ENCODE measurements at regions not wholly inside any gene's neighbourhood (a gene's known extent, or its start where the extent isn't known, plus 50 kb on each side); places are given as distances from the start of the nearest gene placed in this dataset.

- H4K20me1 ChIP-seq (ENCODE audit: insufficient read depth): no peaks in the 10 kb centered on the region
- H3K4me1 ChIP-seq (ENCODE audit: low read depth, poor library complexity, severe bottlenecking): no peaks in the 10 kb centered on the region
- H3K36me3 ChIP-seq (ENCODE audit: insufficient read depth): no peaks in the 10 kb centered on the region
- no peak overlapping the region for H3K4me3 ChIP-seq (IDR thresholded peaks at IDR 0.05; ENCODE audit: insufficient read depth, low read depth, low read length)
- H3K27ac ChIP-seq: no peak overlapping the region
- no peak overlapping the region for H3K4me2 ChIP-seq
- H3K9ac ChIP-seq: no peak overlapping the region
- no peaks in the 10 kb centered on the region for H3K27me3 ChIP-seq (ENCODE audit: insufficient read depth, low read depth)
- no peak overlapping the region for H2AFZ ChIP-seq (ENCODE audit: low read depth)
- no peaks in the 10 kb centered on the region for H3K79me2 ChIP-seq (ENCODE audit: insufficient read depth, low read depth)
- TF ChIP-seq, protein P1, sequence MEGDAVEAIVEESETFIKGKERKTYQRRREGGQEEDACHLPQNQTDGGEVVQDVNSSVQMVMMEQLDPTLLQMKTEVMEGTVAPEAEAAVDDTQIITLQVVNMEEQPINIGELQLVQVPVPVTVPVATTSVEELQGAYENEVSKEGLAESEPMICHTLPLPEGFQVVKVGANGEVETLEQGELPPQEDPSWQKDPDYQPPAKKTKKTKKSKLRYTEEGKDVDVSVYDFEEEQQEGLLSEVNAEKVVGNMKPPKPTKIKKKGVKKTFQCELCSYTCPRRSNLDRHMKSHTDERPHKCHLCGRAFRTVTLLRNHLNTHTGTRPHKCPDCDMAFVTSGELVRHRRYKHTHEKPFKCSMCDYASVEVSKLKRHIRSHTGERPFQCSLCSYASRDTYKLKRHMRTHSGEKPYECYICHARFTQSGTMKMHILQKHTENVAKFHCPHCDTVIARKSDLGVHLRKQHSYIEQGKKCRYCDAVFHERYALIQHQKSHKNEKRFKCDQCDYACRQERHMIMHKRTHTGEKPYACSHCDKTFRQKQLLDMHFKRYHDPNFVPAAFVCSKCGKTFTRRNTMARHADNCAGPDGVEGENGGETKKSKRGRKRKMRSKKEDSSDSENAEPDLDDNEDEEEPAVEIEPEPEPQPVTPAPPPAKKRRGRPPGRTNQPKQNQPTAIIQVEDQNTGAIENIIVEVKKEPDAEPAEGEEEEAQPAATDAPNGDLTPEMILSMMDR (conservative IDR thresholded peaks at IDR 0.05; ENCODE audit: low read depth, low read length): no peak
Measured at GRCh38 chr13:31940076-31940475, 91.5 kb upstream of the FRY start.

DNA sequence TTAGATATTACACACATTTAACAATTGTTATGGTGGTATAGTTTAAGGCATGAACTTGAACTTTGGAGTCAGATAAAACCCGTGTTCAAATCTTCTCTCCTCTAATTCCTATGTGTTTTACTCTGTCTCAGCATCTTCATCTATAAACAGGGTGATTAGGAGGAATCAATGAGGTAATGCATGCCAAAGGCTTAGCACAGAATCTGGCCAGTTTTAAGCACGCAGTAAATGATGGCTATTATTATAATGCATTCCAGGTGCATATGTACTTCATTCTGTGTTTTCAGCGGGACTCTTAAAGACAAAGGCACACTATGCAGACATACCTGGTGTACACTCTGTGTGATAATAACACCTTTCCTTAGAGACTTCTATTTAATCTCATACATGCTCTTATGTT, 88.0 kb upstream of the FRY start:
- no peaks in the 10 kb centered on the region for H3K79me2 ChIP-seq (ENCODE audit: insufficient read depth, low read depth)
- no peak overlapping the region for H3K27ac ChIP-seq
- no peaks in the 10 kb centered on the region for H3K36me3 ChIP-seq (ENCODE audit: insufficient read depth)
- H4K20me1 ChIP-seq (ENCODE audit: insufficient read depth): no peaks in the 10 kb centered on the region
- H3K9ac ChIP-seq: no peak overlapping the region
- H3K4me1 ChIP-seq (ENCODE audit: low read depth, poor library complexity, severe bottlenecking): no peaks in the 10 kb centered on the region
- H3K27me3 ChIP-seq (ENCODE audit: insufficient read depth, low read depth): no peaks in the 10 kb centered on the region
- no peak overlapping the region for H3K4me3 ChIP-seq (IDR thresholded peaks at IDR 0.05; ENCODE audit: insufficient read depth, low read depth, low read length)
- H3K4me2 ChIP-seq: no peak overlapping the region
- TF ChIP-seq, protein P1 (conservative IDR thresholded peaks at IDR 0.05; ENCODE audit: low read depth, low read length): no peak
- no peak overlapping the region for H2AFZ ChIP-seq (ENCODE audit: low read depth)

DNA sequence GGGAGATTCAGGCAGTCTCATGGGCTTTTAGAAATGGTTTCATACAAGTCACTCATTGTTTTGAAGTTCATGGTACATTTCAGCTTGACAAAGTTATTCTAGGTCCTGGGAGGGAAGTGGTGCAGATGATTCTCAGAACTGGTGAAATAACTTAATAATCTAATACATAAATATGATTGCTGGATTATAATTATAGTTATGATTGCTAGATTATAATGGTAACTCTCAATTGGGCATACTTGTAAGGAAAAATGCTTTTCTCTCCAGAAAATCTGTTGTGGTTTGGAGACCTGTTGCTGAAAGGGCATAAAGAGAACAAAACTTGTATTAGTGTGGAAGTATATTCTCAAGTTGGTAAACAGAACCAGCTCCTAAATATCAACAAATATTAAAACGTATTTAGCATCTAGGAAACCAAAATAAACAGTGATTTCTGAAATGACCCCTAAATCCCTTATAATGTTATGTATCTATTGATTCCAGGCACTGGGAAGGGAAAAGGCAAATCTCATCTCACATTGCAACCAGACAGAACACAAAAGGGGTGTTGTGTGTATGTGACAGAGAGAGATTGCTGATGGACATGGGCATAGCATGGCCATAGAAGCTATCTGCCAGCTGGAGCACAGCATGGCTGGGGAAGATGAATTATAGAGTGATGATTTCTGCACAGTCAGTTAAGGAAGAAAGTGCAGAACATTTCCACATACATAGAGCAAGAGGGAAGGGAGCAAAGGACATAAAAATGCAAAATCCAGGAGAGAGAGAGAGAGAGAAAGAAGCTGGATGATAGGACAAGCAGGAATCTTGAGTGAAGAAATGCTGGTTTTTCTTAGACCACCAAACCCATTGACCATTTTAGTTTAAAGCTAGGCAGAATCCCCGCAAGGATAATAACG, 87.1 kb upstream of the FRY start:
- Histone ChIP-seq H2AFZ (ENCODE audit: low read depth) (no peak overlapping the region), H3K36me3 (ENCODE audit: insufficient read depth) (no peaks in the 10 kb centered on the region), H3K4me3 (IDR thresholded peaks at IDR 0.05; ENCODE audit: insufficient read depth, low read depth, low read length) (no peak overlapping the region), H3K27ac (no peak overlapping the region), H3K9ac (no peak overlapping the region), H4K20me1 (ENCODE audit: insufficient read depth) (no peaks in the 10 kb centered on the region), H3K27me3 (ENCODE audit: insufficient read depth, low read depth) (no peaks in the 10 kb centered on the region), H3K4me1 (ENCODE audit: low read depth, poor library complexity, severe bottlenecking) (no peaks in the 10 kb centered on the region), H3K79me2 (ENCODE audit: insufficient read depth, low read depth) (no peaks in the 10 kb centered on the region), H3K4me2 (no peak overlapping the region)
- TF ChIP-seq, protein P1 (conservative IDR thresholded peaks at IDR 0.05; ENCODE audit: low read depth, low read length): no peak

GRCh38 chr13:31945202-31945961, 86.2 kb upstream of the FRY start:
- Histone ChIP-seq H3K27me3 (ENCODE audit: insufficient read depth, low read depth) (no peaks in the 10 kb centered on the region), H3K4me3 (IDR thresholded peaks at IDR 0.05; ENCODE audit: insufficient read depth, low read depth, low read length) (no peak overlapping the region), H4K20me1 (ENCODE audit: insufficient read depth) (no peaks in the 10 kb centered on the region), H3K9ac (no peak overlapping the region), H3K4me2 (no peak overlapping the region), H3K79me2 (ENCODE audit: insufficient read depth, low read depth) (no peaks in the 10 kb centered on the region), H3K36me3 (ENCODE audit: insufficient read depth) (no peaks in the 10 kb centered on the region), H2AFZ (ENCODE audit: low read depth) (no peak overlapping the region), H3K4me1 (ENCODE audit: low read depth, poor library complexity, severe bottlenecking) (peaks cover 3% of the 10 kb centered on the region), H3K27ac (no peak overlapping the region)
- TF ChIP-seq, protein P1 (conservative IDR thresholded peaks at IDR 0.05; ENCODE audit: low read depth, low read length): no peak
